HG03159 (cell line): ENCODE measurements at regions not wholly inside any gene's neighbourhood (a gene's known extent, or its start where the extent isn't known, plus 50 kb on each side); places are given as distances from the start of the nearest gene placed in this dataset.
"Not testable (repeated sequence)": the region's sequence is repeated elsewhere in the genome, so short reads cannot be mapped to it uniquely, and the experiment has no call there.

ENCODE experiments used
- ATAC-seq: cut with Tn5 transposase; IDR thresholded peaks from one replicate; pipeline ENCODE4 v1.9.1; 2021; ENCODE audit warnings: mild to moderate bottlenecking, moderate library complexity; ENCODE audit not compliant: unreplicated experiment

- no peak for ATAC-seq
Observed at GRCh38 chr4:138636781-138637180, 378.8 kb upstream of the NOCT start.

GRCh38 chr4:138634915-138635314, 380.7 kb upstream of the NOCT start:
- ATAC-seq, result no peak

GRCh38 chr4:138633580-138633904, 382.0 kb upstream of the NOCT start:
- ATAC-seq, result no peak

GRCh38 chr4:138632856-138633579, 382.6 kb upstream of the NOCT start:
- ATAC-seq, result no peak

- no peak for ATAC-seq
Observed at GRCh38 chr4:138630666-138631065, 384.9 kb upstream of the NOCT start.

GRCh38 chr4:138629669-138630068, 385.9 kb upstream of the NOCT start:
- no peak for ATAC-seq

- no peak for ATAC-seq
Observed at GRCh38 chr4:138627096-138627495, 384.9 kb upstream of the SLC7A11 start.

GRCh38 chr4:138622362-138622761, 380.2 kb upstream of the SLC7A11 start:
- not testable (repeated sequence) for ATAC-seq

- no peak for ATAC-seq
Observed at GRCh38 chr4:138616775-138617174, 374.6 kb upstream of the SLC7A11 start.

GRCh38 chr4:138614398-138615142, 372.4 kb upstream of the SLC7A11 start:
- no peak for ATAC-seq

- no peak for ATAC-seq
Observed at GRCh38 chr4:138612428-138612827, 370.3 kb upstream of the SLC7A11 start.

- no peak for ATAC-seq
Observed at GRCh38 chr4:138611721-138612120, 369.6 kb upstream of the SLC7A11 start.

GRCh38 chr4:138611017-138611416, 368.9 kb upstream of the SLC7A11 start:
- ATAC-seq, result no peak

GRCh38 chr4:138609943-138610350, 367.8 kb upstream of the SLC7A11 start:
- peak; percentile 48 for ATAC-seq

- ATAC-seq, result no peak
Observed at GRCh38 chr4:138604556-138604955, 362.4 kb upstream of the SLC7A11 start.

GRCh38 chr4:138602664-138603063, 360.5 kb upstream of the SLC7A11 start:
- no peak for ATAC-seq

GRCh38 chr4:138599965-138600364, 357.8 kb upstream of the SLC7A11 start:
- ATAC-seq, result no peak

GRCh38 chr4:138598226-138598625, 356.1 kb upstream of the SLC7A11 start:
- no peak for ATAC-seq

- ATAC-seq, result no peak
Observed at GRCh38 chr4:138596896-138597295, 354.7 kb upstream of the SLC7A11 start.

- no peak for ATAC-seq
Observed at GRCh38 chr4:138595731-138596460, 353.7 kb upstream of the SLC7A11 start.

- ATAC-seq, result no peak
Observed at GRCh38 chr4:138595171-138595570, 353.0 kb upstream of the SLC7A11 start.

- no peak for ATAC-seq
Observed at GRCh38 chr4:138592796-138593195, 350.6 kb upstream of the SLC7A11 start.
